Posterior vena cava (tissue), 2 donors: ENCODE measurements at regions not wholly inside any gene's neighbourhood (a gene's known extent, or its start where the extent isn't known, plus 50 kb on each side); places are given as distances from the start of the nearest gene placed in this dataset.

Experiments
- DNase-seq: peaks from one replicate; pipeline ENCODE4 v3.0.0-alpha.2; 2020; ENCODE audit warnings: low spot score
- intact Hi-C, 2 donors: fragments of 100-400 bp; cut with DNase I; formaldehyde crosslinking; loops; one replicate each; pipeline versions ENCODE4 v1.14.1 to v1.14.2; 2022 to 2023
- donor health status: DM: yes; HTN: yes; CAD: no.
- donor health status: DM: yes; HTN: yes; CAD: no.

GRCh38 chr12:97164936-97165335, 257.9 kb downstream of the NEDD1 start:
- intact Hi-C loops = no loop called here
- DNase-seq = no peak

GRCh38 chr12:97167598-97167997, 260.5 kb downstream of the NEDD1 start:
- intact Hi-C loops = no loop called here
- DNase-seq = no peak

- DNase-seq = no peak
- intact Hi-C loops = no loop called here
Observed at GRCh38 chr12:97168804-97169203, 261.7 kb downstream of the NEDD1 start.

- intact Hi-C loops = no loop called here
- no peak for DNase-seq
Observed at GRCh38 chr12:97169889-97170567, 263.0 kb downstream of the NEDD1 start.

- DNase-seq = no peak
- intact Hi-C loops = no loop called here
Observed at GRCh38 chr12:97173688-97174410, 266.8 kb downstream of the NEDD1 start.

GRCh38 chr12:97177481-97177880, 270.4 kb downstream of the NEDD1 start:
- DNase-seq = no peak
- intact Hi-C loops = no loop called here

- intact Hi-C loops = no loop called here
- no peak for DNase-seq
Observed at GRCh38 chr12:97181571-97182265, 274.7 kb downstream of the NEDD1 start.

- intact Hi-C loops = no loop called here
- DNase-seq = no peak
Observed at GRCh38 chr12:97182769-97183168, 275.7 kb downstream of the NEDD1 start.

GRCh38 chr12:97184127-97184773, 277.2 kb downstream of the NEDD1 start:
- no peak for DNase-seq
- intact Hi-C loops = no loop called here

- intact Hi-C loops = no loop called here
- no peak for DNase-seq
Observed at GRCh38 chr12:97185567-97185966, 277.0 kb upstream of the RMST start.

GRCh38 chr12:97194546-97194945, 268.1 kb upstream of the RMST start:
- no peak for DNase-seq
- intact Hi-C loops = no loop called here

- DNase-seq = no peak
- intact Hi-C loops = no loop called here
Observed at GRCh38 chr12:97200181-97200580, 262.4 kb upstream of the RMST start.

GRCh38 chr12:97203408-97203807, 259.2 kb upstream of the RMST start:
- intact Hi-C loops = no loop called here

GRCh38 chr12:97209997-97210396, 252.6 kb upstream of the RMST start:
- intact Hi-C loops = no loop called here
- no peak for DNase-seq

More at GRCh38 chr12:97203408-97203807, 259.2 kb upstream of the RMST start:
- DNase-seq = no peak

GRCh38 chr12:97211416-97211930, 251.1 kb upstream of the RMST start:
- DNase-seq = no peak
- intact Hi-C loops = no loop called here

GRCh38 chr12:97216848-97217247, 245.8 kb upstream of the RMST start:
- DNase-seq = no peak
- intact Hi-C loops = no loop called here

GRCh38 chr12:97222391-97222790, 240.2 kb upstream of the RMST start:
- intact Hi-C loops = no loop called here
- DNase-seq = no peak

- intact Hi-C loops = no loop called here
- DNase-seq = no peak
Observed at GRCh38 chr12:97223419-97223818, 239.2 kb upstream of the RMST start.

GRCh38 chr12:97229004-97229403, 233.6 kb upstream of the RMST start:
- intact Hi-C loops = no loop called here

GRCh38 chr12:97235102-97235501, 227.5 kb upstream of the RMST start:
- intact Hi-C loops = no loop called here
- no peak for DNase-seq

More at GRCh38 chr12:97229004-97229403, 233.6 kb upstream of the RMST start:
- DNase-seq = no peak
